RWPE1 (cell line): ENCODE measurements at regions not wholly inside any gene's neighbourhood (a gene's known extent, or its start where the extent isn't known, plus 50 kb on each side); places are given as distances from the start of the nearest gene placed in this dataset.

Experiments
- CTCF ChIA-PET: fragments of 350-600 bp; sonication (Branson Sonifier 250); formaldehyde crosslinking; extraction: SDS; loops from one replicate; lab custom pipeline; 2021; lab: Yijun Ruan, JAX
- POLR2A ChIA-PET: fragments of 400-600 bp; formaldehyde crosslinking; extraction: SDS; loops from one replicate; lab custom pipeline; 2020; ENCODE audit warnings: antibody characterized with exemption; ENCODE audit not compliant: low non-redundant PET; lab: Yijun Ruan, JAX
- DNase-seq: peaks from one replicate; pipeline ENCODE4 v3.0.0; 2012; ENCODE audit warnings: low spot score
- H3K27ac ChIP-seq: fragments of 450-650 bp; 2 replicates; pipeline ENCODE4 v1.5.1; 2017
- CTCF ChIP-seq: fragments of 450-650 bp; conservative IDR thresholded peaks from 2 replicates; pipeline ENCODE4 v1.5.1; 2017; ENCODE audit warnings: low read depth, mild to moderate bottlenecking

GRCh38 chr7:33836797-33837355, 68.5 kb upstream of the BMPER start:
- H3K27ac ChIP-seq, result no peak overlapping the region
- CTCF ChIA-PET, result interaction anchor here (0.5 to 1.5 kb wide), 3 partner anchors 12 to 118 kb away, joined by 3 to 5 read pairs (median 3); no protein-coding TSS in a partner anchor
- peak; percentile 43 for TF ChIP-seq CTCF
- no peak for DNase-seq
- POLR2A ChIA-PET, result no interaction called here

GRCh38 chr7:33837356-33837851, 67.9 kb upstream of the BMPER start:
- CTCF ChIA-PET, result interaction anchor here (0.5 to 1.5 kb wide), 3 partner anchors 11 to 119 kb away, joined by 3 to 5 read pairs (median 3); no protein-coding TSS in a partner anchor
- POLR2A ChIA-PET, result no interaction called here
- no peak for DNase-seq
- no peak for TF ChIP-seq CTCF
- no peak overlapping the region for H3K27ac ChIP-seq

- ChIA-PET POLR2A (no interaction called here), CTCF (interaction anchor here (1.1 kb wide), 1 partner anchor 44 kb away, joined by 3 read pairs; no protein-coding TSS in a partner anchor)
- no peak for TF ChIP-seq CTCF
- no peak for DNase-seq
- no peak overlapping the region for H3K27ac ChIP-seq
These were observed 64.3 kb upstream of the BMPER start for GRCh38 chr7:33841031-33841430.

GRCh38 chr7:33841705-33842129, 63.6 kb upstream of the BMPER start:
- no peak overlapping the region for H3K27ac ChIP-seq
- CTCF ChIA-PET, result interaction anchor here (0.5 to 1.1 kb wide), 2 partner anchors 43 to 642 kb away, joined by 3 to 4 read pairs; no protein-coding TSS in a partner anchor
- TF ChIP-seq CTCF, result no peak
- peak; percentile 31 for DNase-seq
- POLR2A ChIA-PET, result no interaction called here

DNA sequence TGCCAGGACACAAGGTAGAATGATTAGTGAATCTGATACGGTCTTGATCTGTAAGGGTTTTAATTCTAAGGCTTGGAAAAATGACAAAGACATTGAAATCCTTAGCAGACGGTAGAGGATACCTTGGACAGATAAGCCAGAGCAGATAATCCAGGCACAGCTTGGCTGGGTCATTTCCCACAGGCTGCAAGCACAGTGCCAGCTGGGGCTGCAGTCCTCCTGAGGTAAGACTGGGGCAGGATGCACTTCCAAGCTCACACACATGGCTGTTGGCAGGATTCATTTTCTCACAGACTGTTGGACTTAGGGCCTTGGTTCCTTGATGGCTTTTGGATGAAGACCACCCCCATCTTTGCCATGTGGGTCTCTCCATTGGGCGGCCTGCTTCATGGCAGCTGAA, 63.2 kb upstream of the BMPER start:
- TF ChIP-seq CTCF, result no peak
- H3K27ac ChIP-seq, result no peak overlapping the region
- POLR2A ChIA-PET, result no interaction called here
- no peak for DNase-seq
- CTCF ChIA-PET, result interaction anchor here (0.5 to 0.7 kb wide), 2 partner anchors 488 to 642 kb away, joined by 3 to 4 read pairs; no protein-coding TSS in a partner anchor

GRCh38 chr7:33845991-33846509, 59.3 kb upstream of the BMPER start:
- no peak overlapping the region for H3K27ac ChIP-seq
- no peak for DNase-seq
- ChIA-PET CTCF (no interaction called here), POLR2A (no interaction called here)
- TF ChIP-seq CTCF, result no peak
